Sigmoid colon (tissue), 6 donors: ENCODE measurements at regions not wholly inside any gene's neighbourhood (a gene's known extent, or its start where the extent isn't known, plus 50 kb on each side); places are given as distances from the start of the nearest gene placed in this dataset.
"Not testable (repeated sequence)": the region's sequence is repeated elsewhere in the genome, so short reads cannot be mapped to it uniquely, and the experiment has no call there.

Source experiments
- DNase-seq: peaks from one replicate; pipeline ENCODE4 v3.0.0-alpha.2; 2019
- H3K27ac ChIP-seq, 4 donors: fragments of 200-600 bp; sonication (generic); one replicate each; pipeline ENCODE4 v1.5.1; 2016 to 2019; ENCODE audit warnings: mild to moderate bottlenecking in 1 of 4
- H3K27me3 ChIP-seq, 3 donors: fragments of 200-600 bp; sonication (generic); one replicate each; pipeline ENCODE4 v1.5.1; 2019; ENCODE audit warnings: mild to moderate bottlenecking in 1 of 3
- H3K36me3 ChIP-seq, 4 donors: fragments of 200-600 bp; sonication (generic); one replicate each; pipeline ENCODE4 v1.5.1; 2016 to 2019
- H3K4me1 ChIP-seq, 4 donors: fragments of 200-600 bp; sonication (generic); one replicate each; pipeline ENCODE4 v1.5.1; 2017 to 2019
- H3K4me3 ChIP-seq, 4 donors: fragments of 200-600 bp; sonication (generic); one replicate each; pipeline ENCODE4 v1.5.1; 2017 to 2019; ENCODE audit warnings: mild to moderate bottlenecking in 2 of 4, moderate library complexity in 1 of 4
- H3K9me3 ChIP-seq, 4 donors: fragments of 200-600 bp in 3 of 4; sonication (generic) in 3 of 4; one replicate each; pipeline versions ENCODE4 v1.5.1 to v1.6.1; 2013 to 2019
- CTCF ChIP-seq, 4 experiments: fragments of 450-650 bp in 3 of 4; fragments of 200-600 bp in 1 of 4; IDR thresholded peaks; one replicate each; pipeline ENCODE4 v1.5.1; 2016 to 2019; ENCODE audit warnings: antibody characterized with exemption in 4 of 4, mild to moderate bottlenecking in 3 of 4, moderate library complexity in 2 of 4
- EP300 ChIP-seq, 4 donors: sonication (generic); formaldehyde crosslinking; IDR thresholded peaks; one replicate each; pipeline ENCODE4 v1.6.1; 2017; ENCODE audit warnings: antibody characterized with exemption in 4 of 4
- POLR2A ChIP-seq, 2 donors: fragments of 450-650 bp; IDR thresholded peaks; one replicate each; pipeline ENCODE4 v1.6.1; 2016; ENCODE audit warnings: antibody characterized with exemption in 2 of 2, mild to moderate bottlenecking in 2 of 2, moderate library complexity in 2 of 2
- POLR2AphosphoS5 ChIP-seq, 4 donors: sonication (generic); formaldehyde crosslinking; IDR thresholded peaks; one replicate each; pipeline ENCODE4 v1.6.1; 2017; ENCODE audit warnings: antibody characterized with exemption in 4 of 4
- WGBS, 2 donors: extraction: QIAGEN DNeasy Blood & Tissue Kit; methylation state at CpG; one replicate each; pipeline ENCODE4 v1.1.7; 2013; 5-methylcytosine and 5-hydroxymethylcytosine counted together
- intact Hi-C: fragments of 100-400 bp; cut with DNase I; formaldehyde crosslinking; loops from one replicate; pipeline ENCODE4 v1.15.1; 2023
- donor health status: healthy with polysubstance abuse.
- donor health status: healthy.

- Histone ChIP-seq H3K4me3 (no peak overlapping the region), H3K27me3 (no peaks in the 10 kb centered on the region), H3K4me1 (no peaks in the 10 kb centered on the region), H3K36me3 (no peaks in the 10 kb centered on the region), H3K9me3 (no peaks in the 10 kb centered on the region), H3K27ac (no peak overlapping the region)
- WGBS, 2 donors: 91 to 95% methylated on average over 3 of the region's 3 CpGs
- TF ChIP-seq POLR2AphosphoS5 (IDR thresholded peaks at IDR 0.05) (no peak), CTCF (IDR thresholded peaks at IDR 0.05) (no peak), EP300 (IDR thresholded peaks at IDR 0.05) (no peak), POLR2A (IDR thresholded peaks at IDR 0.05) (no peak)
- intact Hi-C loops: no loop called here
- no peak for DNase-seq
These were observed 50.8 kb upstream of the BOD1L1 start for GRCh38 chr4:13678186-13678924.

- H3K27ac ChIP-seq: no peak overlapping the region
- no peaks in the 10 kb centered on the region for H3K4me1 ChIP-seq
- no peak for TF ChIP-seq POLR2A (IDR thresholded peaks at IDR 0.05)
- TF ChIP-seq CTCF (IDR thresholded peaks at IDR 0.05): no peak
- TF ChIP-seq POLR2AphosphoS5 (IDR thresholded peaks at IDR 0.05): no peak
- no peak for TF ChIP-seq EP300 (IDR thresholded peaks at IDR 0.05)
- peaks cover 0 to 2% (median 0%) of the 10 kb centered on the region in 4 donors for H3K9me3 ChIP-seq
- DNase-seq: no peak
- WGBS, 2 donors: 81 to 91% methylated on average over 2 of the region's 2 CpGs
- H3K36me3 ChIP-seq: no peaks in the 10 kb centered on the region
- no peak overlapping the region for H3K4me3 ChIP-seq
- no peaks in the 10 kb centered on the region for H3K27me3 ChIP-seq
- intact Hi-C loops: no loop called here
These were observed 54.0 kb upstream of the BOD1L1 start for GRCh38 chr4:13681570-13681969.

- Histone ChIP-seq H3K4me3 (no peak overlapping the region), H3K36me3 (no peaks in the 10 kb centered on the region), H3K9me3 (peaks cover 0 to 6% (median 3%) of the 10 kb centered on the region in 4 donors), H3K27me3 (no peaks in the 10 kb centered on the region), H3K27ac (no peak overlapping the region), H3K4me1 (no peaks in the 10 kb centered on the region)
- 59 to 73% methylated on average over 1 of the region's 1 CpG for WGBS, 2 donors
- TF ChIP-seq POLR2A (IDR thresholded peaks at IDR 0.05) (no peak), EP300 (IDR thresholded peaks at IDR 0.05) (no peak)
- no peak for DNase-seq
- intact Hi-C loops: no loop called here
These were observed 66.7 kb upstream of the BOD1L1 start for GRCh38 chr4:13694256-13694655.

- TF ChIP-seq EP300 (IDR thresholded peaks at IDR 0.05): no peak
- TF ChIP-seq CTCF (IDR thresholded peaks at IDR 0.05): no peak
- TF ChIP-seq POLR2AphosphoS5 (IDR thresholded peaks at IDR 0.05): no peak
- no peak for TF ChIP-seq POLR2A (IDR thresholded peaks at IDR 0.05)
- no peaks in the 10 kb centered on the region for H3K9me3 ChIP-seq
- WGBS, 2 donors: 92 to 95% methylated on average over 2 of the region's 2 CpGs
- intact Hi-C loops: no loop called here
- no peaks in the 10 kb centered on the region for H3K36me3 ChIP-seq
- no peak overlapping the region for H3K27ac ChIP-seq
- no peak overlapping the region for H3K4me3 ChIP-seq
- no peaks in the 10 kb centered on the region for H3K27me3 ChIP-seq
- no peak for DNase-seq
- no peaks in the 10 kb centered on the region for H3K4me1 ChIP-seq
These were observed 70.8 kb upstream of the BOD1L1 start for GRCh38 chr4:13698296-13698695.

GRCh38 chr4:13700021-13700857, 72.7 kb upstream of the BOD1L1 start:
- WGBS, 2 donors: 64 to 65% methylated on average over 8 of the region's 8 CpGs
- no peaks in the 10 kb centered on the region for H3K36me3 ChIP-seq
- H3K27ac ChIP-seq: no peak overlapping the region
- H3K4me3 ChIP-seq: no peak overlapping the region
- TF ChIP-seq EP300 (IDR thresholded peaks at IDR 0.05): no peak
- no peak for TF ChIP-seq POLR2A (IDR thresholded peaks at IDR 0.05)
- TF ChIP-seq POLR2AphosphoS5 (IDR thresholded peaks at IDR 0.05): no peak
- TF ChIP-seq CTCF (IDR thresholded peaks at IDR 0.05): no peak
- no peaks in the 10 kb centered on the region for H3K4me1 ChIP-seq
- H3K9me3 ChIP-seq: no peaks in the 10 kb centered on the region
- H3K27me3 ChIP-seq: no peaks in the 10 kb centered on the region
- no peak for DNase-seq
- intact Hi-C loops: no loop called here

- H3K9me3 ChIP-seq, H3K4me3 ChIP-seq, DNase-seq, H3K36me3 ChIP-seq, H3K27ac ChIP-seq, H3K4me1 ChIP-seq, intact Hi-C loops, H3K27me3 ChIP-seq: not testable (repeated sequence)
- WGBS, 2 donors: 89% methylated on average over 1 of the region's 1 CpG
These were observed 73.3 kb upstream of the BOD1L1 start for GRCh38 chr4:13700858-13701140.
